ENCODE measurements at regions not wholly inside any gene's neighbourhood (a gene's known extent, or its start where the extent isn't known, plus 50 kb on each side); places are given as distances from the start of the nearest gene placed in this dataset.
"Not testable (repeated sequence)": the region's sequence is repeated elsewhere in the genome, so short reads cannot be mapped to it uniquely, and the experiment has no call there.

DNA sequence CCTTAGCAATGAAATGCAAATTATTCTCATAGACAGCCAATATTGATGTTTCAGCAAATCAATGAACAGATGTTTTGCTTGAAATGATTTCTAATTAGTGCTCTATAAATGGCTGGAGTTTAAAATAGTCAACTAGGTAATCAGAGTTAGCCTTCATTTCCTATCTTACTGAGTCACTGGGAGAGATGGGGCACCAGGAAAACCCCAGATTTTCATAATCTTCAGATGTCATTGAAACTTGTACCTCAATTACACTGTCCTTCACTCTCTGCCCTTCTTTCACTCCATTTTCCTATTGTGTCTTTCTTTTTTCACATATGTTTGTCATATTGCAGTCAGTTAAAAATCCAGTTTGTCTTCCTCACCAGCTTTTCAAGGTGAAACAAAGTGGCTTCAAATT lies 92.7 kb downstream of the C12orf75 start:
- DNase-seq (ENCODE audit: low spot score): no peak
- no peak for FAIRE-seq

DNA sequence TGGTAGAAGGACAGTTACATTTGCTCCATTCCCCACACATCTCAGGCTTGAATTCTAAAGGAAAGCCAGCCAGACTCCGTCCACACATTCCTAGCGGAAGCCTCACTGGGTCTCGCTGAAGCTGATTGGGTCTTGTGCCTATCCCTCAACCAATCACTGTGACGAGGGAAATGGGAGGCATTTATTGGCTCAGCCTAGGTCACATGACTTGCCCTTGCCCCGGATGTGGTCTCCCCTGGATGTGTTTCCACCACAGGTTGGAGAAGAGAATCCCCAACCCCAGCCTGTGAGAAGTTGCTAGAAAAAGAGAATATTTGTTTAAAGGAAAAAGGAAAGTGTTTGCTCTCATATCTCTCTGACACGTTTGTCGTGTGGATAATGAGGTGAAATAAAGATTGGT lies 93.4 kb downstream of the C12orf75 start:
- DNase-seq (ENCODE audit: low spot score) (no peak), FAIRE-seq (no peak)

DNA sequence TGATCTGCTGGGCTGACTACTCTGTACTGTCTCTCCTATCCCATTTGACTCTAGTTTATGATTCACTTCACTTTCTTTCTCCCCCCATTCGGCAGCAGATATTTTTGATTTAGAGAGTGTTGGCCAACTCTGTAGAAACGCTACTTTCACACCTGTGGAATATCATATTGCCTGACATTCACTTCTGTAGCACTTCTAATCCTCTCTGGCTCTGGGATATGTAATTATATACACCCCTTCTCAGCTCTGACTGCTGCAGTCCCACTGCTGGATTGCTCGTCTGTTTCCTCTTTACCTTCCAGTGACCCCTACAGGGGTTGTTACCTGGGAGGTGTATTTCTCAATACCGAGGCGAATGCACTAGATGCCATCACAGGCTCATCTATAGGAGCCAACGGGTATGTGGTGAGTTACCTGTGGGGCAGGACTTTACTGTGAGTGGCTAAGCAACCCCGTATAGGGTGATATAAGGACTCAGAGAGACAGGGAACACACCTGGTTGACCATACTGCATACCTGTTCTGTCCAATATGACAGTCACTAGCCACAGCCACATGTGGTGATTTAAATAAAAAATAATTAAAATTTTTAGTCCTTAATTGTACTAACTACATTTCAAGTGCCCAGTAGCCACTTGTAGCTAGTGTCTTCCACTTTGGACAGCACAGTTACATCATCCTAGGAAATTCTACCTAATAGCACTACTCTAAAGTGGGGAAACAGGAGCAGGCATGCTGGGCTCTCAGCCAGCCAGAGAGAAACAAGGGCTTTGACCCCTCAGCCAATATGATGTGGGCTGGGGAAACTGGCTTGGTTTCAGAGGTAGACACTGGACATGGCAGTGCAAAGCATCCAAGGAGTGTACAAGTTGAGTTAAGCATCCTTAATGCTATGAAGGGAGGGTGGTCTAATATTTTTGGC lies 95.0 kb downstream of the C12orf75 start:
- DNase-seq (ENCODE audit: low spot score) (no peak), FAIRE-seq (no peak)

DNA sequence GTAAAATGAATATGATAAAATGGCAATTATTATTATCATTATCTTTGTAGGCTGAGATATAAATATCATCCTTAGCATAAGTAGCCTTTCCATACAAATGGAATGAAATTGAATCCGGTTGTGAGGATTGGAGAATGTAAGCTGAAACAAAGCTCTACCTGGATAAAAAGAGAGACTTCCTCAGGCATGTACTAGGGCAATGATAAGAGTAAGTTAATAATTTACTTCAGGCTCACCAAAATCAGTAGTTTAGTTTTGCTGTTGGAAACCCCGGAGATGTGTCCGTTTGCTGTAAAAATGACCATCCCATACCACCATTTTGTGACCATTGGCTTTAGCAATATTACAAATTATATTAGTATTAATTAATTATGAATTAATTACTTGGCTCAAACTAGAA lies 96.3 kb downstream of the C12orf75 start:
- FAIRE-seq (no peak), DNase-seq (ENCODE audit: low spot score) (no peak)

DNA sequence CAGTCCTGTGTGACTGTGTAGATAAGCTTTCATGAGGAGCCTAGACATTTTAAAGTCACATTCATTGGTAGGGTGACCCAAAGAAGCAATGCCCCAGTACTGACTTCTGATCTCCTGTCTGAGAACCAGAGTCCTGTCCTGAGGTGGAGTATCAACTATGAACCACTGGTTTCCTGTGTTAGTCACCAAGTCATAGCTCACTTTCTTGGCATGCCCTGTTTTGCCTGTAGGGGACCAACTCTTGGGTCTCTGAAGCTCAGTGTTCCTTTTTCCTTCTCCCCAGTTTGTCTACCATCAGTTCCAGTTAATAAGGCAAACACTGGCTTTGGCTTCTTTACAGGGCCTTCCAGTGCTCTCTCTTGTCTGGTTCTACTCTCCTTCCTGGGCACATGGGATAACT lies 97.4 kb downstream of the C12orf75 start:
- no peak for FAIRE-seq

DNA sequence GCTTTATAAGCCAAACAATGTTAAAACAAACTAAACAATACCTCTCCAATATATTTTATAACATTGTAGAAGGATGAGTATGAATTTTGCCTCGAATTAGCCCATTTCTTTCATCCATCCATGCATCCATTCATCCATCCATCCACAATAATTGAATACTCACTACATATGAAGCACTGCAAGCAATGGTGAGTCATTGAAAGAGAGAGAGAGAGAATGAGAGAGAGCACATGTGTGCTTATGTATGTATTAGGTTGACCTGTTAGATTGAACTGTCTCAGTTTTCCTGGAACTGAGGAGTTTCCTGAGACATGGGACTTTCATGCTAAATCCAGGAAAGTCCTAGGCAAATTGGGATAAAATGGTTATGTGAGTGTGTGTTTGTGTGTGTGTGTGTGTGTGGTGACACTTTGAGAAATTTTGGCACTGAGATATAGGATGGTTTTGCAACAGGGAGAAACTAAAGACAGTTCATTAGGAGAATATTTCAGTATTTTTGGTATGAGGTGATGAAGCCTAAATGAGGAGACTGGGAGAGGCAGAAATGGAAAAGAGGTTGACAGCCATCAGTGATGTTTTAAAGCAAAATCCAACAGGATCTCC lies 98.4 kb downstream of the C12orf75 start:
- DNase-seq (ENCODE audit: low spot score): no peak
- FAIRE-seq: no peak

More for the DNA sequence above, 97.4 kb downstream of the C12orf75 start:
- no peak for DNase-seq (ENCODE audit: low spot score)

DNA sequence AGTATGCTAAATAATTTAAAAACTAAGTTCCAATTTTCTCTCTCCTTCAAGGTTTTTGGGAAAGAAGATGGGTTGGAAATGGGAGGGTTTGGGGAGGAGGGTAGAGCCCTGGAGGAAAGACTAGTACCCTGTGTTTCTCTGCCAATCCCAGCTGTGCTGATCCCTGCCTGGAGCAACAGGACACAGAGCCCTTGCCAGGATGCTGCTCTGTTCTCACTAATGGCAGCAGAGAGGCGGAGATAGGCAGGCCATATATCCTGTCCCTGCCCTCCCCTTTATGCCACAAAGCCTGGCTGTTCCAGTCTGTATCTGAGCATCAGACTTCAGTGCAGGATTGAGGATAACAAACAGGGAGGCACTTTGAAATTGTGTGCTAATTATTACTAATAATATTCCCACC lies 99.0 kb downstream of the C12orf75 start:
- FAIRE-seq: no peak
- no peak for DNase-seq (ENCODE audit: low spot score)

DNA sequence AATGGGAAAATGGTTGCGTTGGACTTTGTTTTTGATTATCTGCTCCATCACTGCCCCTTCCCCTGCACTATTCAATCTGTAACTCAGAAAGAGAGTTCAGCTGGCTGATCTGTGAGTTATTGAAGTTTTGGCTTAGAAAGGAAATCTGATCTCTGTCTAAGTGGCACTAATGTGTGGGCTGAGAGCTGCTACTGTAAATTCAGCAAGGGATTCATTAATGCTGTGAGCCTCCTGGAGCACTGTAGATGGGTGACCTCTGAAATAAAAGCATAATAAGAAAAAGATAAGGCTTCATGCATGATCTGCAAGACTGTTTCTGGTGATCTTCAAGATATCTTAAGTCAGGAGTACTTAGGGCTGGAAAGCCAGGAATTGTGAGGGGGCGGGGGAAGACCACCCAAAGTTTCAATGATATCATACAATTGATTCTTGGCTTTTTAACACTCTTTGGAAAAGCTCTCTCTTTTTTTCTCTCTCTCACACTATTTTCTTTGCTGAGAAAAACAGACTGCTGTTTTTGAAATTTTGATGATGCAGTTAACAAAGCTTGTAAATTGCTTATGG lies 101.1 kb downstream of the C12orf75 start:
- no peak for DNase-seq (ENCODE audit: low spot score)

DNA sequence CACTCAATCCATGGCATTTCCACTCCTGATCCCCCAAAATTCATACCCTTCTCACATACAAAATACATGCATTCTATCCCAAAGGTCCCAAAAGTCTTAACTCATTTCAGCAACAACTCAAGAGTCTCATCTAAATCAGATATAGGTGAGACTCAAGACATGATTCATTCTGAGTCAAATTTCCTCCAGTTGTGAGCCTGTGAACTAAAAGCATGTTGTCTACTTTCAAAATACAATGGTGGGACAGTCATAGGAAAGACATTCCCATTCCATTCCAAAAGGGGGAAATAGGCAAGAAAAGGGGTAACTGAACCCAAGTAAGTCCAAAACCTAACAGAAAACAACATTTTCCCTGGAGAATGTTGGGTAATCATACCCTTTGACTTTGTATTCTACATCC lies 103.3 kb downstream of the C12orf75 start:
- FAIRE-seq: no peak

More for the DNA sequence above, 101.1 kb downstream of the C12orf75 start:
- no peak for FAIRE-seq

DNA sequence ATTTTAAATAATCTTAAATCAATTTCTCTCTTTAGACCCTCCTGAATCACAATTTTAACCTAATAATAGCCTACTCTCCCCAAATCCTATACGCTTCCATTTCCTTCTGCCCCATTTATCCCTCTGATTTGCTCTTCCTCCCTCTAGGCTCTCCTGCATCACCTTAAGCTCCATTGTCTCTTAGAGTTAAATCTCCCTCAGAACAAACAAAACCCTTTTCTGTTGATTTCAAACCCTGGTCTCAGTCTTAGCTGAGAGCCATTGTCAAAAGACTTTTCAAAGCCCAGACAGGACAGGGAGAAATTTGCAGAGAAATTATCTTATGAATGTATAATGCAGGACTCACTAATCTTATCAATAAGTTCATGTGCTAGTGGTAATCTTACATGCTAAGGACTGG lies 106.1 kb downstream of the C12orf75 start:
- FAIRE-seq: no peak
- DNase-seq (ENCODE audit: low spot score): no peak

More for the DNA sequence above, 103.3 kb downstream of the C12orf75 start:
- peak; percentile 38 for DNase-seq (ENCODE audit: low spot score)

DNA sequence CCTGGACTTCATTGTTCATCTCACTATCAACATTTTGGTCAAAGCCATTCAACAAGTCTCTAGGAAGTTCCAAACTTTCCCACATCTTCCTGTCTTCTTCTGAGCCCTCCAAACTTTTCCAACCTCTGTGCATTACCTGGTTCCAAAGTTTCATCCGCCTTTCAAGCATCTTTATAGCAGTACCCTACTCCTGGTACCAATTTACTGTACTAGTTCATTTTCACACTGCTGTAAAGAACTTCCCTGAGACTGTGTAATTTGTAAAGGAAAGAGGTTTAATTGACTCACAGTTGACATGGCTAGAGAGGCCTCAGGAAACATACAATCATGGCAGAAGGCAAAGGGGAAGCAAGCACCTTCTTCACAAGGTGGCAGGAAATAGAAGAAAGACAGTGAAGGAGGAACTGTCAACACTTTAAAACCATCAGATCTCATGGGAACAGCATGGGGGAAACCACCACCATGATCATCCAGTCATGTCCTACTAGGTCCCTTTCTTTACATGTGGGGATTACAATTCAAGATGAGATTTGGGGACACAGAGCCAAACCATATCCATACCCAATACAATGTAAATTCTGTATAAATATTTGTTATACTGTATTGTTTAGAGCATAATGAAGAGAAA lies 109.7 kb downstream of the C12orf75 start:
- no peak for FAIRE-seq

DNA sequence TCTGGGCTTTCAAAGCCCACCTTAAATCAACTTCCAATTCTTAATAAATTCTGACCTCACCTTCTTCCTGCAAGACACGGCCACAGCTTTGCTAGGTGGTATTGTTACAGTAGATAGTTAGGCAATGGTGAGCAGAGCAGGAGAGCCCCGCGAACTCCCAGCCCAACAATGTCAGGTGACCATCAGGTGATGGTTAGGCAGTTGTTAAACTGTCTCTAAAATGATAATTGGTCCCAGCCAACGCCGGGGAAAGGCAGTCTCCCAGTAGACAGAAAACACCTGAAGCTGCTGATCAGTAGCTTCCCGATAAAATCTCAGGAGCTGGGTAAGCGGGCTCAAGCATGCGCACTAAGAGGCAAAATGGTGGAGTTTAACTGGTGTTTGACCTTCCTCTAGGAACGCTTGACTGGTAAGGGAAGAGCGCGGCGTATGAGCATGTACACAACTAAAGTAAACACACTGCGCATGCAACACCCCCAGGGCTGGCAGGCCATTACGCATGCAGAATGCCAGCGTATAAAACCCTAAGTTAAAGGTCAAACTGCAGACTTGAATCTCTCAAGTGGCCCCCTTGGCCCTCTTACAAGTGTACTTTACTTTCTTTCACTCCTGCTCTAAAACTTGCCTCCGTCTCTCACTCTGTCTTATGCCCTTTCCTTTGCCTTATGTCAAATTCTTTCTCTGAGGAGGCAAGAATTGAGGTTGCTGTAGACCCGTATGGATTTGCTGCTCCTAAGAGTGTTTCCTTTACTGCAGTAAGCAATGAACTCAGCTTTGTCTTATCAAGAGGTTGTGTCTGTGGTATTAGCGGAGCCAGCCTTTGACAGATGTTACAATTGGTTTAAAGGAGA lies 113.5 kb downstream of the C12orf75 start:
- FAIRE-seq (no peak), DNase-seq (ENCODE audit: low spot score) (no peak)

More for the DNA sequence above, 109.7 kb downstream of the C12orf75 start:
- no peak for DNase-seq (ENCODE audit: low spot score)

DNA sequence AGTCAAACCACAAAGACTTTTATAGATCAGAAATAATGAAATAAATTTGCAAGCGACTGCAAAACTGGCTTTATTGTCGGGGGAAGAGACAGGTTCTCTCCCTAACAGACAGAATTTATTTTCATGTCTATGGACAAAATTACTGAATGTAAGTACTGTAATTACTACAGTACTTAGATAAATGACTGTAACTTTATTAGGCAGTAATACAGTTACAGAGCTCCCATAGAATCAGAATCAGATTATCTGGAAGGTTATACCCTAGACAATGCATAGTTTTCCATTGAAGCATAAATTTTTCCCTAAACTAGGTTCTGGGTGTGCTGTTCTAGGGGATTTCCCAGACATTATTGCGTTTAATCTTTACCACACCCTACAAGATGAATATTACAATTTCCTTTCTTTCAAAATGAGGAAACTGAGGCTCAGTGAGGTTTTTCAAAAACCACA lies 114.2 kb downstream of the C12orf75 start:
- no peak for FAIRE-seq
- DNase-seq (ENCODE audit: low spot score): no peak

DNA sequence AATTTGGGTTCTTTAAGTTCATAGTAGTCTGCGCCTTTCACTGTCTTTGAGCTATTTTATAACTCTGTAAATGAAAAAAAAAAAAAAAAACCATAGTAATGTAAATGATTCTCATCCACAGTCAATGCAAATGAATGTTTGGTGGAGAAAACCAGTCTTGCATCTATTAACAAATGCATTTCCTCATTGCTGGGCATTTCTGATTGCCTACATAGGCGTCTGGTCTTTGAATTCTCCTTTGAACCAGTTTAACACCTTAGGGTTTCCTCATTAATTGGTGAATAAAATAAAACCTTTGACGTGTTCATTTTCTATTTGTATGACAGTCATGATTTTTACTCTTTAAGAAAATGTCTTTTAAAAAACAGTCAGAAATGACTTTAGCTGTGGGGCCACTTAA lies 114.8 kb downstream of the C12orf75 start:
- FAIRE-seq (no peak), DNase-seq (ENCODE audit: low spot score) (no peak)

DNA sequence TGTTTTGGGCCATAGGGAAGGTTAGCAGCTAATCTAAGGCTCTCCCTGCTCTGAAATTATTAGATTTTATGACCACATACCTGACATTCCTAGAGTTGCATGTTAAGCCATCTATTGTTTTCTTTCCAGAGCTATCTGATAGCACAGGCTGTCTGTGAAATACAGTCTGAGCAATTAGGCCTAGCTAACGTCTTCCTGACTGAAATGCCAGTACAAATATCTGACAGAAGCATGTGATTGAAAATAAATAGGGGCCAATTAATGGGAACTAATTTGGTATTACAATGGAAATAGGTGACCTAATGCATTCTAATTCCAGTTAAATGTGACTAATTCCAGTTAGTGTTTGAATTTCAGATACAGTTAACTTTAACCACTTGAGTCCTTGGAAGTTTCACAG lies 115.2 kb downstream of the C12orf75 start:
- FAIRE-seq (no peak), DNase-seq (ENCODE audit: low spot score) (peak; percentile 18)

DNA sequence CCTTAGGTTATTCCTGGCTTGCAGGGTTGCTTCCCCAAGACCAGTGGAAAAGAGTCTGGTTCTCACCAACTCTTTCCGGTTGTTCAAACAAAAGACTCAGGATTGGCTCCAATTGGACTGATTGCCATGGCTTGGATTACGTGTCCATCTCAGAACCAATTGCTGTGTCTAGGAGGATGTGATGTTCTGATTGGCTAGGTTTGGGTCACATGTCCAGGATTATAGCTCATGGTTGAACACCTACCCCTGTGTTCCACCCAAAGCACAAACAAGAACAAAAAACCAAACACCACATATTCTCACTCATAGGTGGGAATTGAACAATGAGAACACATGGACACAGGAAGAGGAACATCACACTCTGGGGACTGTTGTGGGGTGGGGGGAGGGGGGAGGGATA lies 116.0 kb downstream of the C12orf75 start:
- FAIRE-seq; DNase-seq (ENCODE audit: low spot score): not testable (repeated sequence)

DNA sequence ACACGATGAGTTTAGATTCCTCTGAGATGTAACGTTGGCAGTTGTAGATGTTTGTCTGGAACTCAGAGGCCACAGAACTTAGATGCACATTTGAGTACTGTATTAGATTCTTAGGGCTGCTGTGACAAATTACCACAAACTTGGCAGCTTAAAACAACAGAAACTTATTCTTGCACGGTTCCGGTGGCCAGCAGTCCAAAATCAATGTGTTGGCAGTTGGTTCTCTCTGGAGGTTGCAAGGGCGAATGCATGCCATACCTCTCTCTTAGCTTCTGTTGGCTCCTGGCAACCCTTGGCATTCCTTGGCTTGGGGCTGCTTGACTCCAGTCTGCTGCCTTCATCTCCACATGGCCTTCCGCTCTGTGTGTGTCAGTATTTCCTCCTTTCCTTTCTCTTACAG lies 118.9 kb downstream of the C12orf75 start:
- FAIRE-seq (no peak), DNase-seq (ENCODE audit: low spot score) (no peak)

DNA sequence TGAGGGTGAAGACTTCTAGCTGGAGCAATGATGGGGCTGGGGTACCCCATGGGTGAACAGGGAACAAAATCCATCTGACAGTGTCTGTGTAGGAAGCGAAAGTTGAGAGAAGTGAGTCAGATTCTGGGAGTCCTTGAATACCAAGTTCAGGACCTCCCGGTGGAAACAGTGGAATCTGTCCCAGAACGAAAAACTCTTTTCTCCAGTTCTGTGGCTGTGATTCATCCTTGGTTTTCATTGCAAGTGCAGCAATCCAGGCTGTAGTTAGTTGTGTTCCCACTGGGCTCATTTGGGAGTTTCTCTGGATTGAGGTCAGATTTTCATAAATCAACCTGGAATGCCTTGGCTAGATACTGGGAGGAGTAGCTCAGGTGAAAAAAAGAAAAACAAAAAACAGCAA lies 120.7 kb downstream of the C12orf75 start:
- FAIRE-seq: no peak

DNA sequence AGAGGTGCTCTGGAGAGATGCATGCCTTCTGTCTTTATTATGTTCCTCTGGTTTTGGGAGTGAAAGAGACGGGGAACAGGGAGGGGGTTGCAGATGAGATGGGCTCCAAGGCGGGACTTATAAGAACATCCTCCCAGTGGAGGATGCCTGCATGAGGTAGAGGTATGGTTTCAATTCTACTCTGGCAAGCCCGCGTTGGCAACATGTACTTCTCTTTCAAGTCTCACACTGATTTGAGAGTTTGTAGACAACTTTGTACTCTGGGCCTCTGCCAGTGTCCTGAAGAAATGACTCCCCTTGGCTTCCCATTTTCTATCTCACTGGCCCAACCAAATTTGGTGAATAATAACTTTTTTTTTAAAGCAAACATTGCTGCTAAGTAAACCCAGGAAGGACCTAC lies 121.3 kb downstream of the C12orf75 start:
- no peak for FAIRE-seq
- no peak for DNase-seq (ENCODE audit: low spot score)

More for the DNA sequence above, 120.7 kb downstream of the C12orf75 start:
- DNase-seq (ENCODE audit: low spot score): no peak

DNA sequence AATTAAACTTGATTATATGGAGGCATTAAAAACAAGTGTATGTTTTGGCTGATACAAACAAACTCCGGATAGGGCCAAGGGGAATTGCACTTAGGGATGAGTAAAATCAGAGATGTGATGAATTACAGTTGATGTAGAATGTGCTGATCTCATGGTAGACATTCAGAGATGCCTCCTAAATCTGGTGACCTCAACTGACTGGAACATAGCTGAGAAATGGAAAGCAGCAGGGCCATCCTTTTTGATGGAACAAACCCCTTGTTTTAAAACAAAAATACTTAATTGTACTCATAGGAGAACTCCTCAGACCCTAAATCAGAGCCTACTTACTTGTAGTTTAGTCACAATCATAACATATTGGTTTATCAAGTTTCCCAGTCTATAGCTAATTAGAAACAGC lies 122.8 kb downstream of the C12orf75 start:
- DNase-seq (ENCODE audit: low spot score): no peak
- FAIRE-seq: no peak

DNA sequence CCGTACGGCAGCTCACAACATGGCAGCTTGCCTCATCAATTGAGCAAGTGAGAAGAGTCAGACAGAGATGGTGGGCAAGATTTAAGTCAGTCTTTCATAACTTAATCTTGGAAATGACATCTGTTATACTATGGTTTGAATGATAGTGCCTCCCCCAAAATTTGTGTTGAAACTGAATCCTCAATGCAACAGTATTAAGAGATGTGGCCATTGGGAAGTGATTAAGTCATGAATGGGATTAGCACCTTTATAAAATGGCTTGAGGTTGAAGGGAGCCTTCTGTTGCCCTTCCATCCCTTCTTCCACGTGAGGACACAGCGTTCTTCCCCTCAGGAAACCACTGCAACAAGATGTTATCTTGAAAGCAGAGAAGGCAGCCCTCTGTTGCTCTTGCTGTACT lies 124.2 kb downstream of the C12orf75 start:
- DNase-seq (ENCODE audit: low spot score): no peak
- FAIRE-seq: no peak

Data from RCC 7860 (cell line).